ENCODE measurements at regions not wholly inside any gene's neighbourhood (a gene's known extent, or its start where the extent isn't known, plus 50 kb on each side); places are given as distances from the start of the nearest gene placed in this dataset.

GRCh38 chr13:74485757-74486156 lies 351.6 kb upstream of the KLF12 start:
- DNase-seq (ENCODE audit: low read depth): no peak

GRCh38 chr13:74479124-74479523 lies 344.9 kb upstream of the KLF12 start:
- DNase-seq (ENCODE audit: low read depth): no peak

- DNase-seq (ENCODE audit: low read depth): no peak
These were observed 342.6 kb upstream of the KLF12 start for GRCh38 chr13:74476788-74477187.

GRCh38 chr13:74476365-74476764 lies 342.2 kb upstream of the KLF12 start:
- no peak for DNase-seq (ENCODE audit: low read depth)

GRCh38 chr13:74466864-74467263 lies 332.7 kb upstream of the KLF12 start:
- no peak for DNase-seq (ENCODE audit: low read depth)

GRCh38 chr13:74466020-74466419 lies 331.8 kb upstream of the KLF12 start:
- no peak for DNase-seq (ENCODE audit: low read depth)

GRCh38 chr13:74465271-74465670 lies 331.1 kb upstream of the KLF12 start:
- DNase-seq (ENCODE audit: low read depth): no peak

GRCh38 chr13:74464670-74465069 lies 330.5 kb upstream of the KLF12 start:
- no peak for DNase-seq (ENCODE audit: low read depth)

- no peak for DNase-seq (ENCODE audit: low read depth)
These were observed 326.8 kb upstream of the KLF12 start for GRCh38 chr13:74461011-74461410.

GRCh38 chr13:74452881-74453280 lies 318.7 kb upstream of the KLF12 start:
- no peak for DNase-seq (ENCODE audit: low read depth)

GRCh38 chr13:74452176-74452575 lies 318.0 kb upstream of the KLF12 start:
- DNase-seq (ENCODE audit: low read depth): no peak

GRCh38 chr13:74450964-74451363 lies 316.8 kb upstream of the KLF12 start:
- no peak for DNase-seq (ENCODE audit: low read depth)

- no peak for DNase-seq (ENCODE audit: low read depth)
These were observed 316.3 kb upstream of the KLF12 start for GRCh38 chr13:74450525-74450845.

- no peak for DNase-seq (ENCODE audit: low read depth)
These were observed 315.8 kb upstream of the KLF12 start for GRCh38 chr13:74449811-74450524.

GRCh38 chr13:74444864-74445479 lies 310.8 kb upstream of the KLF12 start:
- DNase-seq (ENCODE audit: low read depth): no peak

GRCh38 chr13:74444161-74444571 lies 310.0 kb upstream of the KLF12 start:
- DNase-seq (ENCODE audit: low read depth): no peak

- DNase-seq (ENCODE audit: low read depth): peak; percentile 5
These were observed 309.4 kb upstream of the KLF12 start for GRCh38 chr13:74443631-74444030.

- no peak for DNase-seq (ENCODE audit: low read depth)
These were observed 308.5 kb upstream of the KLF12 start for GRCh38 chr13:74442751-74443150.

- no peak for DNase-seq (ENCODE audit: low read depth)
These were observed 304.7 kb upstream of the KLF12 start for GRCh38 chr13:74438901-74439300.

- no peak for DNase-seq (ENCODE audit: low read depth)
These were observed 300.6 kb upstream of the KLF12 start for GRCh38 chr13:74434782-74435181.

GRCh38 chr13:74424455-74424854 lies 290.3 kb upstream of the KLF12 start:
- DNase-seq (ENCODE audit: low read depth): no peak

- no peak for DNase-seq (ENCODE audit: low read depth)
These were observed 289.2 kb upstream of the KLF12 start for GRCh38 chr13:74423434-74423833.

- no peak for DNase-seq (ENCODE audit: low read depth)
These were observed 280.3 kb upstream of the KLF12 start for GRCh38 chr13:74414458-74414857.

- DNase-seq (ENCODE audit: low read depth): no peak
These were observed 279.3 kb upstream of the KLF12 start for GRCh38 chr13:74413482-74413881.
